ENCODE measurements at regions not wholly inside any gene's neighbourhood (a gene's known extent, or its start where the extent isn't known, plus 50 kb on each side); places are given as distances from the start of the nearest gene placed in this dataset.
A peak's percentile ranks its signal among the peaks of the same experiment; 100 is the strongest.

- no peak for DNase-seq
- Mint-ChIP-seq H3K9me3 (no peaks in the 10 kb centered on the region), H3K27me3 (ENCODE audit: low read depth, poor library complexity) (peaks cover 45% of the 10 kb centered on the region), H3K36me3 (ENCODE audit: low read depth) (no peaks in the 10 kb centered on the region), H3K4me3 (no peak overlapping the region), H3K4me1 (peaks cover 11% of the 10 kb centered on the region), H3K27ac (no peak overlapping the region)
- no peak for TF ChIP-seq CTCF (IDR thresholded peaks at IDR 0.05)
Measured at GRCh38 chr2:71813315-71813714, 334.3 kb downstream of the CYP26B1 start.

GRCh38 chr2:71812736-71813135 is 334.9 kb downstream of the CYP26B1 start:
- no peak overlapping the region for H3K4me3 Mint-ChIP-seq
- H3K27me3 Mint-ChIP-seq (ENCODE audit: low read depth, poor library complexity), result peaks cover 48% of the 10 kb centered on the region
- TF ChIP-seq CTCF (IDR thresholded peaks at IDR 0.05), result no peak
- H3K27ac Mint-ChIP-seq, result no peak overlapping the region
- H3K36me3 Mint-ChIP-seq (ENCODE audit: low read depth), result no peaks in the 10 kb centered on the region
- H3K4me1 Mint-ChIP-seq, result peaks cover 11% of the 10 kb centered on the region
- DNase-seq, result no peak
- H3K9me3 Mint-ChIP-seq, result no peaks in the 10 kb centered on the region

GRCh38 chr2:71811726-71812125 is 335.9 kb downstream of the CYP26B1 start:
- Mint-ChIP-seq H3K4me3 (no peak overlapping the region), H3K27ac (no peak overlapping the region), H3K9me3 (no peaks in the 10 kb centered on the region), H3K4me1 (peaks cover 11% of the 10 kb centered on the region), H3K27me3 (ENCODE audit: low read depth, poor library complexity) (peaks cover 41% of the 10 kb centered on the region), H3K36me3 (ENCODE audit: low read depth) (no peaks in the 10 kb centered on the region)
- TF ChIP-seq CTCF (IDR thresholded peaks at IDR 0.05), result no peak
- no peak for DNase-seq

GRCh38 chr2:71811157-71811556 is 336.5 kb downstream of the CYP26B1 start:
- Mint-ChIP-seq H3K9me3 (no peaks in the 10 kb centered on the region), H3K4me1 (peaks cover 11% of the 10 kb centered on the region), H3K36me3 (ENCODE audit: low read depth) (no peaks in the 10 kb centered on the region), H3K27me3 (ENCODE audit: low read depth, poor library complexity) (peaks cover 37% of the 10 kb centered on the region), H3K27ac (no peak overlapping the region), H3K4me3 (no peak overlapping the region)
- DNase-seq, result no peak
- TF ChIP-seq CTCF (IDR thresholded peaks at IDR 0.05), result no peak

GRCh38 chr2:71807581-71808451 is 339.8 kb downstream of the CYP26B1 start:
- peak overlapping the region; percentile 44 for H3K27ac Mint-ChIP-seq
- TF ChIP-seq CTCF (IDR thresholded peaks at IDR 0.05), result no peak
- no peak for DNase-seq
- H3K4me1 Mint-ChIP-seq, result no peaks in the 10 kb centered on the region
- H3K27me3 Mint-ChIP-seq (ENCODE audit: low read depth, poor library complexity), result peaks cover 39% of the 10 kb centered on the region
- H3K9me3 Mint-ChIP-seq, result no peaks in the 10 kb centered on the region
- no peak overlapping the region for H3K4me3 Mint-ChIP-seq
- no peaks in the 10 kb centered on the region for H3K36me3 Mint-ChIP-seq (ENCODE audit: low read depth)

- no peaks in the 10 kb centered on the region for H3K4me1 Mint-ChIP-seq
- no peaks in the 10 kb centered on the region for H3K36me3 Mint-ChIP-seq (ENCODE audit: low read depth)
- no peak for DNase-seq
- no peak overlapping the region for H3K4me3 Mint-ChIP-seq
- H3K9me3 Mint-ChIP-seq, result no peaks in the 10 kb centered on the region
- TF ChIP-seq CTCF (IDR thresholded peaks at IDR 0.05), result no peak
- no peak overlapping the region for H3K27ac Mint-ChIP-seq
- peaks cover 35% of the 10 kb centered on the region for H3K27me3 Mint-ChIP-seq (ENCODE audit: low read depth, poor library complexity)
Measured at GRCh38 chr2:71806432-71806831, 341.2 kb downstream of the CYP26B1 start.

All from nephron progenitor cell (in vitro differentiated cells).